HL-60 (cell line): ENCODE measurements at regions not wholly inside any gene's neighbourhood (a gene's known extent, or its start where the extent isn't known, plus 50 kb on each side); places are given as distances from the start of the nearest gene placed in this dataset.

Source experiments
- DNase-seq, 2 experiments: peaks; one replicate each; pipeline ENCODE4 v3.0.0-alpha.2; 2010 to 2020; ENCODE audit warnings: low read depth in 1 of 2, low spot score in 1 of 2
- H3K27ac ChIP-seq: fragments of 250-450 bp; sonication (Bioruptor Pico); replicated peaks from 2 replicates; pipeline ENCODE4 v1.5.1; 2020; ENCODE audit warnings: mild to moderate bottlenecking, moderate library complexity
- H3K27me3 ChIP-seq: fragments of 250-450 bp; sonication (Bioruptor Pico); 2 replicates; pipeline ENCODE4 v1.5.1; 2021; ENCODE audit warnings: mild to moderate bottlenecking, moderate library complexity; ENCODE audit not compliant: insufficient read depth, poor library complexity, severe bottlenecking
- H3K4me3 ChIP-seq: replicated peaks from 2 replicates; pipeline ENCODE4 v1.5.1; 2011; ENCODE audit warnings: mild to moderate bottlenecking, control low read depth, low read length; ENCODE audit not compliant: insufficient read depth
- CTCF ChIP-seq: IDR thresholded peaks from one replicate; pipeline ENCODE4 v1.5.1; 2011; ENCODE audit warnings: low read length, control low read depth, inconsistent platforms; ENCODE audit not compliant: insufficient read depth
- GABPA ChIP-seq: IDR thresholded peaks from 2 replicates; pipeline ENCODE4 v1.6.1; 2012; ENCODE audit warnings: low read depth
- POLR2AphosphoS5 ChIP-seq: IDR thresholded peaks from 2 replicates; pipeline ENCODE4 v1.6.1; 2012; ENCODE audit warnings: low read depth
- REST ChIP-seq: IDR thresholded peaks from 2 replicates; pipeline ENCODE4 v1.6.1; 2012; ENCODE audit warnings: low read depth; ENCODE audit not compliant: insufficient replicate concordance
- SPI1 ChIP-seq: IDR thresholded peaks from 2 replicates; pipeline ENCODE4 v1.6.1; 2012; ENCODE audit warnings: low read depth, mild to moderate bottlenecking, borderline replicate concordance

- H3K4me3 ChIP-seq: no peak overlapping the region
- H3K27ac ChIP-seq: no peak overlapping the region
- no peaks in the 10 kb centered on the region for H3K27me3 ChIP-seq
- TF ChIP-seq GABPA (no peak), POLR2AphosphoS5 (no peak), REST (no peak)
- DNase-seq: no peak
These were observed 832.0 kb downstream of the GALC start for GRCh38 chr14:87160989-87161388.

- TF ChIP-seq REST (no peak), POLR2AphosphoS5 (no peak), CTCF (no peak), GABPA (no peak), SPI1 (no peak)
These were observed 834.7 kb downstream of the GALC start for GRCh38 chr14:87158283-87158682.

GRCh38 chr14:87156878-87157277 lies 836.1 kb downstream of the GALC start:
- no peak for TF ChIP-seq GABPA
- TF ChIP-seq REST: no peak
- no peak for TF ChIP-seq POLR2AphosphoS5
- no peak for TF ChIP-seq SPI1
- no peak for TF ChIP-seq CTCF
- DNase-seq: no peak
- no peaks in the 10 kb centered on the region for H3K27me3 ChIP-seq
- H3K27ac ChIP-seq: no peak overlapping the region
- H3K4me3 ChIP-seq: no peak overlapping the region

More at GRCh38 chr14:87158283-87158682, 834.7 kb downstream of the GALC start:
- no peak overlapping the region for H3K4me3 ChIP-seq
- H3K27ac ChIP-seq: no peak overlapping the region
- H3K27me3 ChIP-seq: no peaks in the 10 kb centered on the region
- no peak for DNase-seq
